Medulla oblongata (tissue), 1 donor: ENCODE measurements at regions not wholly inside any gene's neighbourhood (a gene's known extent, or its start where the extent isn't known, plus 50 kb on each side); places are given as distances from the start of the nearest gene placed in this dataset.
A peak's percentile ranks its signal among the peaks of the same experiment; 100 is the strongest.
"Not testable (repeated sequence)": the region's sequence is repeated elsewhere in the genome, so short reads cannot be mapped to it uniquely, and the experiment has no call there.

Experiments used
- DNase-seq: peaks from one replicate; pipeline ENCODE4 v3.0.0-alpha.2; 2015; ENCODE audit errors: extremely low spot score

GRCh38 chrX:96183843-96184242 is 500.8 kb upstream of the DIAPH2 start:
- DNase-seq, result no peak

GRCh38 chrX:96204928-96205327 is 479.7 kb upstream of the DIAPH2 start:
- DNase-seq, result no peak

GRCh38 chrX:96211953-96212352 is 472.7 kb upstream of the DIAPH2 start:
- DNase-seq, result no peak

GRCh38 chrX:96214681-96215080 is 470.0 kb upstream of the DIAPH2 start:
- not testable (repeated sequence) for DNase-seq

- no peak for DNase-seq
These were observed 460.4 kb upstream of the DIAPH2 start for GRCh38 chrX:96224279-96224678.

GRCh38 chrX:96244955-96245354 is 439.7 kb upstream of the DIAPH2 start:
- peak; percentile 20 for DNase-seq

GRCh38 chrX:96246436-96246835 is 438.2 kb upstream of the DIAPH2 start:
- DNase-seq, result no peak
